SK-N-SH (cell line): ENCODE measurements at regions not wholly inside any gene's neighbourhood (a gene's known extent, or its start where the extent isn't known, plus 50 kb on each side); places are given as distances from the start of the nearest gene placed in this dataset.

Experiments used
- CTCF ChIP-seq: fragments of 200-600 bp; sonication (generic); IDR thresholded peaks from 2 replicates; pipeline ENCODE4 v1.6.1; 2017; ENCODE audit warnings: antibody characterized with exemption, mild to moderate bottlenecking, moderate library complexity
- MEF2A ChIP-seq: IDR thresholded peaks from 2 replicates; pipeline ENCODE4 v1.4.0; 2012; ENCODE audit warnings: low read depth, borderline replicate concordance

- TF ChIP-seq MEF2A (no peak), CTCF (peak; percentile 72)
Measured at GRCh38 chr1:219416598-219417238, 196.2 kb downstream of the ZC3H11B start.
